ENCODE measurements at regions not wholly inside any gene's neighbourhood (a gene's known extent, or its start where the extent isn't known, plus 50 kb on each side); places are given as distances from the start of the nearest gene placed in this dataset.
A peak's percentile ranks its signal among the peaks of the same experiment; 100 is the strongest.

DNA sequence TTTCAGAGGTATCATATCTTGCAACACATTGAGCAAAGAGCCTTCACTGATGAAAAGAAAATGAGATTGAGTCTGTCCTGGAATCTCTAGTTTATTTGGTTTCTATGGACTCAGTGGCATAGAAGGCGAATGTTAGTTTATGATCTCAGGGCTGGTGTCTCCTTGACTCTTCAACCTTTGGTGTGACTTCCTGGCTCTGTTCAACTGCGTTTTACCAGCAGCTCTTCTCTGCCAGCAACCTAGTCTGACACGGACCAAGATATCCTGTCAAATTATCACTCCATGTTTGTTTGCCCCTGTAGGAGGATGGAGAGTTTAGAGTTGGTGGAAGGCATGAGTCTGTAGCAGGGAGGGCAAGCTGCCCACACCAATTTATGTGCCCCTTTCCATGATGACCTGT, 82.9 kb upstream of the TBC1D5 start:
- no peak for DNase-seq
- intact Hi-C loops (cut with DNase I; ENCODE audit: low total_unique reads), result no loop called here
- no peak overlapping the region for H3K27ac ChIP-seq
- no peaks in the 10 kb centered on the region for H3K9me3 ChIP-seq
- H3K4me1 ChIP-seq, result peaks cover 0 to 3% (median 0%) of the 10 kb centered on the region in 4 donors
- TF ChIP-seq POLR2A (IDR thresholded peaks at IDR 0.05) (no peak), POLR2AphosphoS5 (IDR thresholded peaks at IDR 0.05) (no peak), EP300 (IDR thresholded peaks at IDR 0.05) (no peak)
- TF ChIP-seq, protein P1, sequence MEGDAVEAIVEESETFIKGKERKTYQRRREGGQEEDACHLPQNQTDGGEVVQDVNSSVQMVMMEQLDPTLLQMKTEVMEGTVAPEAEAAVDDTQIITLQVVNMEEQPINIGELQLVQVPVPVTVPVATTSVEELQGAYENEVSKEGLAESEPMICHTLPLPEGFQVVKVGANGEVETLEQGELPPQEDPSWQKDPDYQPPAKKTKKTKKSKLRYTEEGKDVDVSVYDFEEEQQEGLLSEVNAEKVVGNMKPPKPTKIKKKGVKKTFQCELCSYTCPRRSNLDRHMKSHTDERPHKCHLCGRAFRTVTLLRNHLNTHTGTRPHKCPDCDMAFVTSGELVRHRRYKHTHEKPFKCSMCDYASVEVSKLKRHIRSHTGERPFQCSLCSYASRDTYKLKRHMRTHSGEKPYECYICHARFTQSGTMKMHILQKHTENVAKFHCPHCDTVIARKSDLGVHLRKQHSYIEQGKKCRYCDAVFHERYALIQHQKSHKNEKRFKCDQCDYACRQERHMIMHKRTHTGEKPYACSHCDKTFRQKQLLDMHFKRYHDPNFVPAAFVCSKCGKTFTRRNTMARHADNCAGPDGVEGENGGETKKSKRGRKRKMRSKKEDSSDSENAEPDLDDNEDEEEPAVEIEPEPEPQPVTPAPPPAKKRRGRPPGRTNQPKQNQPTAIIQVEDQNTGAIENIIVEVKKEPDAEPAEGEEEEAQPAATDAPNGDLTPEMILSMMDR (IDR thresholded peaks at IDR 0.05), result no peak
- WGBS, 5 donors, result 60 to 78% (median 70%) methylated on average over 3 of the region's 3 CpGs
- no peaks in the 10 kb centered on the region for H3K27me3 ChIP-seq
- no peaks in the 10 kb centered on the region for H3K36me3 ChIP-seq
- no peak overlapping the region for H3K4me3 ChIP-seq

DNA sequence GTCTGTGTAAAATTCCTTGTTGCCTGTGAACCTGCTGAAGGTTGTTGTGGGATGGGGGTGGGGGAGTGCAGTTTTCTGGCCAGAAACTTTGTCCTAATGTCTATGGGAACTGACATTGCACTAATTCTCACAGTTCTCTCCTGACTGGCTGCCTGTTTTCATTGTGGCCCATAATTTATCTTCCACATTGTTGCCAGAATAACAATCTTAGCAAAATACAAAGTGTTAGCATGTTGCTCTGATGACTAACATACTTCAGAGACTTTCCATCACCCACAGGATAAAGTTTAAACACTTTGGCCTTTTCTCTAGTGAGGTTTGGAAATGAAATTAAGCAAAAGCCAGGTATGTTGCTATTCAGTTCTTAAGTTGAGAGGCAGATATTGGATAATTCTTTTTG, 81.4 kb upstream of the TBC1D5 start:
- no peak overlapping the region for H3K4me3 ChIP-seq
- peaks cover 0 to 3% (median 0%) of the 10 kb centered on the region in 4 donors for H3K4me1 ChIP-seq
- H3K9me3 ChIP-seq, result no peaks in the 10 kb centered on the region
- H3K27ac ChIP-seq, result no peak overlapping the region
- no peaks in the 10 kb centered on the region for H3K27me3 ChIP-seq
- intact Hi-C loops (cut with DNase I; ENCODE audit: low total_unique reads), result no loop called here
- DNase-seq, result no peak
- no peak for TF ChIP-seq POLR2AphosphoS5 (IDR thresholded peaks at IDR 0.05)
- no peak for TF ChIP-seq EP300 (IDR thresholded peaks at IDR 0.05)
- TF ChIP-seq, protein P1 (IDR thresholded peaks at IDR 0.05), result no peak
- no peaks in the 10 kb centered on the region for H3K36me3 ChIP-seq

DNA sequence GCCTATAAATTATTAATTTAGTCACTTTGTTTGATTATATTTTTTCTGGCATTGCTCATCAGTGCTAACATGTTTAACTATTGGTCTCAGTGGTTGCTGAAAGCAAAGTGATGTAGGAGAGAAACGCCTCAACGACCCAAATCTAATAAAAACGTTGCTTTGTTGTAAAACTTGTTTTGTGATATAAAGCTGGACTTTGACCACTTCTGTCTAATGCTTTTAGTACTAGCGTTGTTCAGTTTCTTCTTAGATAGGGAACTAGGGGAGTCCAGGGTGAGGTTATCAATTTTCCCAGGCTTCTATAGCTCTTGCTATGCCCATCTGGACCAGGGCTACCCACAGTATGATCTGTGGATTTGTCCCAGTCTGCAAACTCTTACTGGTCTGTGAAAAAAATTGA, 80.6 kb upstream of the TBC1D5 start:
- no peaks in the 10 kb centered on the region for H3K9me3 ChIP-seq
- WGBS, 5 donors, result 21 to 51% (median 40%) methylated on average over 4 of the region's 4 CpGs
- no peak for TF ChIP-seq POLR2AphosphoS5 (IDR thresholded peaks at IDR 0.05)
- TF ChIP-seq, protein P1 (IDR thresholded peaks at IDR 0.05), result no peak
- no peak for TF ChIP-seq EP300 (IDR thresholded peaks at IDR 0.05)
- TF ChIP-seq POLR2A (IDR thresholded peaks at IDR 0.05), result no peak
- DNase-seq, result peak in 1 of 2 donors; percentile 43
- H3K4me1 ChIP-seq, result peaks cover 0 to 3% (median 0%) of the 10 kb centered on the region in 4 donors
- H3K27me3 ChIP-seq, result no peaks in the 10 kb centered on the region
- intact Hi-C loops (cut with DNase I; ENCODE audit: low total_unique reads), result no loop called here
- H3K27ac ChIP-seq, result no peak overlapping the region
- H3K36me3 ChIP-seq, result no peaks in the 10 kb centered on the region
- H3K4me3 ChIP-seq, result no peak overlapping the region

DNA sequence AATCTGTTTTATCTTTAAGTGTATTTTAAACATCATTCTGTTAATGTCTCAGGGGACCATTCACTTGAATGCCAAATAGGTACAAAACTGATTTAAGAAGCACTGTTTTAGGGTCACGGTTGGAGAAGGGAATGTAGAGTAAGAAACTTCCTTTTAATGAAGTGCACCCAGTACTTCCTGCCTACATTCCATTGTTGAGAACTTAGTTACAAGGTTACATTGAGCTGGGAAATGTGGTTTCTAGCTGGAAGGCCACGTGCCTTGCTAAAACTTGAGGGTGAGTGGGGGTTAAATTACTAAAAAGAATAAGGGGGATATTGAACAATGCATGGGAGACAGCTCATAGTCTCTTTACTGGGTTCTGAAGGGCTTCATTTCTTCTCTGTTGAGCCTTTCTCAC, 78.3 kb upstream of the TBC1D5 start:
- intact Hi-C loops (cut with DNase I; ENCODE audit: low total_unique reads), result no loop called here

More for the DNA sequence above, 78.3 kb upstream of the TBC1D5 start:
- no peaks in the 10 kb centered on the region for H3K36me3 ChIP-seq
- peaks cover 0 to 3% (median 0%) of the 10 kb centered on the region in 4 donors for H3K4me1 ChIP-seq
- H3K4me3 ChIP-seq, result no peak overlapping the region
- 41 to 51% (median 44%) methylated on average over 2 of the region's 2 CpGs for WGBS, 5 donors
- no peaks in the 10 kb centered on the region for H3K9me3 ChIP-seq
- no peak for TF ChIP-seq POLR2A (IDR thresholded peaks at IDR 0.05)
- TF ChIP-seq, protein P1 (IDR thresholded peaks at IDR 0.05), result no peak
- TF ChIP-seq POLR2AphosphoS5 (IDR thresholded peaks at IDR 0.05), result no peak
- no peak for TF ChIP-seq EP300 (IDR thresholded peaks at IDR 0.05)
- DNase-seq, result no peak
- H3K27me3 ChIP-seq, result no peaks in the 10 kb centered on the region
- H3K27ac ChIP-seq, result no peak overlapping the region

Data from stomach (tissue), 8 donors.